AG09319 (cell line): ENCODE measurements at regions not wholly inside any gene's neighbourhood (a gene's known extent, or its start where the extent isn't known, plus 50 kb on each side); places are given as distances from the start of the nearest gene placed in this dataset.
"Not testable (repeated sequence)": the region's sequence is repeated elsewhere in the genome, so short reads cannot be mapped to it uniquely, and the experiment has no call there.

Source experiments
- DNase-seq: peaks from one replicate; pipeline ENCODE4 v3.0.0-alpha.2; 2010; ENCODE audit warnings: low read depth; ENCODE audit errors: extremely low read depth
- CTCF ChIP-seq: IDR thresholded peaks from 2 replicates; pipeline ENCODE4 v1.5.1; 2011; ENCODE audit warnings: low read depth, mild to moderate bottlenecking, inconsistent platforms, low read length, moderate library complexity

- TF ChIP-seq CTCF: no peak
- DNase-seq: no peak
Observed at GRCh38 chrX:80573275-80573674, 153.0 kb downstream of the TENT5D start.

- DNase-seq: not testable (repeated sequence)
Observed at GRCh38 chrX:80574486-80575086, 154.3 kb downstream of the TENT5D start.

DNA sequence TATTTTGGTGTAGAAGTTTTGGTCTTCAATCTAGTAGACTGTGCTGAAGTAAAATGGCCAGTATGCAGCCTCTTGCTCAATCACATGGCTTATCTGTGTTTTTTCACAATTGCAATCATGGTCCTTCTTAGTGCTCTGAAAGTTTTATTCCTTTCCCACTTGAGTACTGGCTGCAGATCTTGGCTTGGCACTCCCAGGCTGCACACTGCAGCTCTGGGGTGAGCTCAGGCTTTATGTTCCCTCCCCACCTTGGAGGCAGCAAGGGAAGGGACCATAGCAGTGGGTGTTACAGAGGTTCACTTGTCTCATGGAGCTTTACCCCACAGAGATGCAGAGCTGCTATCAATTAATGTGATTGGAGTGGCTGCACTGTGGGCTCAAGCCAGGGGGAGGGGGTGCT is 156.0 kb downstream of the TENT5D start:
- no peak for TF ChIP-seq CTCF
- DNase-seq: no peak

DNA sequence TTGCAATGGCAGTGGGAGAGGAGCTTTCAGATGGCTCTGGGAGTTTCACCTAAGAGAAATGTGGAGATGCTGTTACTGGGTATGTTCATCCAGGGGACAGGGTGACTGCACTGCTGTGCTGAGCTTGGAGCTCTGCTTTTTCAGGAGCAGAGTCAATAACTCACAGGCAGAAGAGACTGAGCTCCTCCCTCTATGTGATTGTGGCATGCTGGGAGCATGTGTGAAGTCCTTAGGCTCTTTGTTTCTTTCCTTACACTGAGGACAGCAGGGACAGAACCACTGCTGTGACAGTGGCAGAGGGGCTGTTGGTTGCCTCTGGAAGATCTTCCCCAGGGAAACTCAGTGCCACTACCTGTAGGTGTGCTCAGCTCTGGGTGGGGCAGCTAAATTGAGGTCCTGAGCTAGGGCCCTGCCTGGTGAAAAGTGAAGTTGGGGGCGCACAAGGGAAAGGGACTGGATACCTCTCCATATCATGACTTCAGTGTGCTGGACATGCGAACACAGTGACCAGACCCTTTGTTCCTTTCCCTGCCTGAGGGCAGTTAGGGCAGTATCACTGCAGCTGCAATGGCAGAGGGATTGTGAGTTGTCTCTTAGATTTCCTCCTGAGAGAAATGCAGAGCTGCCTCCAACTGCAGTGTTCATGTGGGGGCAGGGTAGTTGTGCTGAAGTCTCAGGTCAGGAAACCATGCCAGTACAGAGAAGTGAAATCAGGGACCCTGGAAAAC is 156.7 kb downstream of the TENT5D start:
- no peak for TF ChIP-seq CTCF
- no peak for DNase-seq

DNA sequence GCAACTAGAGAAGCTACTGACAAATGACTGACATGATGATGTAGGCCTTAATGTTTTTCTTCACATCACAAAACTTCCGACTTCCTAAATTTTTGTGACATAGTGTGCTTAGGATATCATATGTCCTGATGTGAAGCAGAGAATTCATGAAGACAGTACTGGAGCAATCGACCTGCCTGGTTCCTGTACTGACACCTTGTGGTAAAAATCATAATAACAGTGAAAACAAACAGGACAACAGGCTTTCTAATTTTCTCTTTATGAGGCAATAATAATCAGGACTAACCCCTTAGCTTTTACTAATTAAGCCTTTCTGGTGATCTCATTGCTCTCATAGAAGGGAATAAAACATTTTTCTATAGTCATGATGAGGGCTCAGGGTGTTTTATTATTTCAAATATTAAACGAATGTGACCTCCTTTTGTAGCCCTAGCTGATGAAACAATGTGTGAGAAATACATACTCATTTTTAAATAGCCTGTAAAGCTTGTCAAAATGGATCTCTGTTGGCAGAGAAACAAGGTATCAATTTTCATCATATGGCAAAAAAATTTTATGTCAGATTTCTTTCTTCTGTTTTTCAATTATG is 158.4 kb downstream of the TENT5D start:
- TF ChIP-seq CTCF: peak; percentile 51
- DNase-seq: no peak

GRCh38 chrX:80590992-80591391 is 170.7 kb downstream of the TENT5D start:
- DNase-seq: not testable (repeated sequence)

DNA sequence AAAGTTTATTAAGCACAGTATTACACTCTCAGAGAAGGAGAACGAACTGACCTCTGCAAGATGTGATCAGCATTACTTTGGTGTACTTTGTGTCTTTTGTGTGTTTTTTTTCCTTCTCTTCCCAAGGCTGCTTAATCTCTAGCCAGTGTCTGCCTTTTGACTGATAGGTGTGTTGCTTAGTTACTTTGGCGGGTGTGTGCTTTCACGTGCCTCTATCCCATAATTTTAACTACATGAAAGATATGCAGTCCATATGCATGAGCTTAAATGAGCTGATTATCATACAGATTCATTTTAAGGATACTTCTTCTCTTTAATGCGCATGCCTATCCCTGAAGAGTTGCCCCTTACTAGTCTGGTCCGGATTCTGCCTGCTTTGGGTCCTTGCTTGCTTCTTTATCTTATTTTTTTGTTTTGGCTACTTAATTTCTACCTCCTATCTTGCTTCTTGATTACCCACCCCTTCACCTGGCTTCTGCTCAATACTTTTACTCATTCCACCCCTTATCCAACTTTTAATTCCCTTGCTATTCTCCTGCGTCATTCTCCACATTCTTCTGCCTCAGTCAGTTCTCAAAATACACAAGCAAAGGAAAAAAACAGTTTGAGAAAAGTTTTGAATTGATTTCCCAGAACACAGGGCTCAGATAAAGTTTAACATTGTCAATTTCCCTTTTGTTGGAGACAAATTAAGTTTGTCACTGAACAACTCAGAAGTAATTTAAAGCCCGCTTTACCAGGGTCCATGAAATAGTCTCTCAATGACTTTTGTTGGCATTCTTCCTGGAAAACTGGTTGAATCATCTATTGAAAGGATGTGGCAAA is 182.0 kb downstream of the TENT5D start:
- no peak for TF ChIP-seq CTCF
- DNase-seq: no peak
